Fibroblast of gingiva (primary cell): ENCODE measurements at regions not wholly inside any gene's neighbourhood (a gene's known extent, or its start where the extent isn't known, plus 50 kb on each side); places are given as distances from the start of the nearest gene placed in this dataset.
"Not testable (repeated sequence)": the region's sequence is repeated elsewhere in the genome, so short reads cannot be mapped to it uniquely, and the experiment has no call there.

ENCODE experiments used
- DNase-seq: peaks from one replicate; pipeline ENCODE4 v3.0.0-alpha.2; 2011; ENCODE audit warnings: low read depth

DNA sequence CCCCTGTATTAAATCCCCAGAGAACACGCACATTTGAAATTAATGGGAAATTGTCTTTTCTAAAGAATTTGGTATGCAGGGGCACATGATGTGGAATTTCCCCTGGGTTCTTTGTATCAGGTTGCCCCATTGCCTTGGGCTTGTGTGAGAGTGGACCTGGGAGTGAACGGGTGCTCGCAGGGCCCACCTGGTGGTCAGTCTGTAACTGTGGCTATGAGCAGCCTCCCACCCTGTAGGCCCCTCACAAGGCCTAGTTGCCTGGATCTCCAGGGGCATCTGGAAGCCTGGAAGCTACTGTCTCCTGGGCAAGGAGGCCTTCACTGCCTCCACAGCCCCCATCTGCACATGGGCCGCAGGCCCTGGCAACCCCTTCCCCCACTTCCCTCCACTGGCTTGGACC, 96.7 kb downstream of the SLC25A47 start:
- no peak for DNase-seq

DNA sequence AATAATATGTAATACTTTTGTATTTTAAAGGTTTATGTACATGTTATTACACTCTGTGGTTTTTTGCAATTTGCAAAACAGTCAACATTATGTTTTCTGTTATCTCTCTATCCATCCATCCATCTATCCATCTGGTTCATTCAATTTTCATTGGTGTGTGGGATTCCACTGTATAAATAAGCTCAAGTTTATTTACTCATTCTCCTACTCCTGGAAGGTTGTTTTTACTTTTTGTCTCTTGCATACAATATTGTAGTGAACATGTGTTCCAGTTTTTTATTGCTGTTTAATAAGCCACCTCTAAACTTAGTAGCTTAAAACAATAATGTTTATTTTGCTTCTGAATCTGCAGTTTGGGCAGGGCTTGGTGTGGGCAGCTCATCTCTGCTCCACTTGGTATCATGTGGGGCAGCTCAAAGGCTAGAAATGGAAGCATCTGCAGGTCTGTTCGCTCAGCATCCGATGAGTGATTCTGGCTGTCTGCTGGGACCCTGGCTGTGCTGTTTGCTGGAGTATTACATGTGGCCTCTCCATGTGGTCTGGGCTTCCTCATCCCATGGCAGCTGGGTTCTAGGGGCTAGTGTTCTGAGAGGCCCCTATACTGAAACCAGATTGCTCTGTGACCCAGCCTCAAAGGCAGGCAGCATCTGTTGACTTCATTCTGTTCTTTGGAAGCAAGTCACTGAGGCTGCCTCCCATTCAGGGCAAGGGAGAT, 98.8 kb downstream of the SLC25A47 start:
- no peak for DNase-seq

DNA sequence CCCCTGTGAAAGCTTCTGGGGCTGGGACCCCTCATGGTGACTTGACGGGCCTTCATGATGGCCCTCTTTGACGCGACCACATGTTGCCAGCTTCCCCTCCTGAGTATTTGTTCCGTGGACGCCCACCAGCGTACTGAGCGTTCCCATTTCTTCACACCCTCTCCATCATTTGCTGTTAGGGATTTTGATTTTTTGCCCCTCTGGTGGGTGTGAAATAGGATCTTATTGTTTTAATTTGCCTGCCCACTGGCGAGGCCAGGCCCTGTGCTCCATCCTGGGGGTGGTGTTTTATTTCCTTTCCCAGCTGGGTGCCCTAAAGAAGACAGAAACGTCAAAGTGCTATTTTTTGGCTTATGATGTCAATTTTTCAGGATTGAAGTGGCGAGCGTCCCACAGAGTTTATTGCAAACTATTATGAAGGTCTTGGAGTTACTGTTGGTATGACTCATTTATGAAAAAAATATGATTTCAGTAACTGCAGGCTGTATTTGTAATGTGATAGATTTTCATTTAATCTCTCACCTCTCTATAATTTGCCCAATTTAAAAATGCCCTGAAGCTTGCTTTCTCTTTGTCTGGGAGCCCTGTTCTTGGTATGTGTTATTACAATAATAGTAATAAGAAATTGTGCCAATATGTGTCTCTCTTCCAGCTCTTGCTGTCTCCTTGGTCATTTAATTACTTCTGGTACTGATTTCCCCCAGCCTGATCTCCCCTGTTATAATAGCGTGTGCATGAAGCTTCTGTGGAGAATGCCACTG, 99.6 kb downstream of the SLC25A47 start:
- peak; percentile 62 for DNase-seq

DNA sequence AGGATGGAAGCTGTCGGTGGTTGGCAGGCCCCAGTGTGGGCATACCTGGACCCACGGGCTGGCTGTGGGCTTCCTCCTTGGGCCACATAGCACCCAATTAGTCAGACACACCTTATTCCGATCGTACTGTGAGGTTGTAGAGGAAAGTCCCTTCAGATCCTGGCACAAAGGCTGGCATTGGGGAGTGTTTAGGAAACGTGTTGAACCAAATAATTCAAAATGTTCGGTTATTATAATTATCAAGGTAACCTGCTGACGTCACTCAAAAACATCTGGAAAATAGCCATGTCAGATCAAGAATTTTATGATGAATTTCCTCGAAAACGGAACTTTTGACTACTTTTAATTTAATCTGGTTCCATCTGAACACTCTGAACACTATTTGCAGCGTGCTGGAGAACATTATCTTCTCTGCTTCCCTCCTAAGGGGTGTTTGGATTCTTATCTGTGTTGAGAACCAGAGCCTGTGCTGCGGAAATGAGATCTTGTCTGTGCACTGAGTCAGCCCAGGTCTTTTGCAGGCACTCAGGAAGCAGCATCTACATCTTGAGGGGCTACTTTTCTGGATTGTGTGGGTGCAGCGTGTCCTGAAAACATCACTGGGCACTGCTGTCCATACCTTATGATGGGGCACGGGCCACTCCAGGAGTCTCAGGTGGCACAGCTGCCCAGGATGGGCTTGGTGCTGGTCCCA, 100.3 kb downstream of the SLC25A47 start:
- DNase-seq: no peak

DNA sequence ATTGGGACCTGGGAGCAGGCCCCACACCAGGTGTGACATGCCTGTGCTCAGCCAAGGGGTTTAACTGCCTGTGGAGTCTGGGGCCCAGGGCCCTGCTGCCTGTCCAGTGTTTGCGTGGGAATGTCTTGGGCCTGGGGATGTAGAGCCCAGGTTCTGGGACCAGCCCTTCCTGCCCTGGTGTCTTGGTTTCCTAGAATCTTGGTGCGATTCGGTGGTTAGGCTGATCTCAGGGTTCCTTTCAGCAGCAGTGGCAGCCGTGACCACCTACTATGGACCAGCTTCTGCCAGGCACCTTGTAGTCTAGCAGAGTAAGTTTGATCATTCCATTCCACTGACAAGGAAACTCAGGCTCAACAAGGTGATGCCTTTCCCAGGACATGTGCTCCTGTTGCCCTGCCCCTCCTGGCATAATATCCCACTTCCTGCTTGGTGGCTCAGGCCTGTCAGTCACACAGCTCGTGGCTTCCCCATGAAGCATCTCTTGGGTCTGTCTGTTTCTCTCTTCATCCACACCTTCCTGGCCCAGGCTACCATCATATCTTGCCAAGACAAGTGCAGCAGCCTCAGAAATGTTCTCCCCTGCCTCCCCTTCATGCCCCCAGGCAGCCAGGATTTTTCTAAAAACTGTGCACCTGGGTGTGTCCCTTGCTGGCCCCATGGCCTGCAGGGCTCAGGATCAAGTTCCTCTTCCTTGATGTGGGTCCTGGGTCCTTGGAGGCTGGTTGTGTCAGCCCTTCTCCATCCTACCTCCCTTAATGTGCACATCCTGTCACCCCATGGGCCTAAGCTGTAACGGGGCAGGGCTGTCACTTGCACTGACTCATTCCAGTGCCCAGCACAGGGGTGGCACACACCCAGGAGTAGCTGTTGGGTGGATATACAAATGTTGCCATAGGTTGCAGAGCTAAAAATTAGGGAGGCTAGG, 101.6 kb downstream of the SLC25A47 start:
- no peak for DNase-seq

DNA sequence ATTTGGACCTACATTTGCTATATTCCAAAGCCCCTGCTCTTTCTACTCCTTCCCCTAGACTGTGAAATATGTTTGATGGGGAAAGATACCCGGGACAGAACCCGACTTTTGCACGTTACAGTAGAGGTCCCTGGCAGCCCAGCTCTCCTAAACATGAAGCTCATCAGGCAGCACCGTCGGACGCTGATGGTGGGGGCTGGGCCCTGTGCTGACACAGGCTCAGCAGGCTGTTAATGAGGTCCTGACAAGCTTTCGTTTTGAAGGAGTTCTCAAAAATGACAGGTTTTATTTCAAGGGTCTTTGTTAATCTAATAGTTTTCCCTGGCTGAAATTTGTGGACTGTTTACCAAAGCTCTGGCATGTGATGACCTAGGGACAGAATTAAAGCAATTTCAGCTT, 102.3 kb downstream of the SLC25A47 start:
- DNase-seq: no peak

DNA sequence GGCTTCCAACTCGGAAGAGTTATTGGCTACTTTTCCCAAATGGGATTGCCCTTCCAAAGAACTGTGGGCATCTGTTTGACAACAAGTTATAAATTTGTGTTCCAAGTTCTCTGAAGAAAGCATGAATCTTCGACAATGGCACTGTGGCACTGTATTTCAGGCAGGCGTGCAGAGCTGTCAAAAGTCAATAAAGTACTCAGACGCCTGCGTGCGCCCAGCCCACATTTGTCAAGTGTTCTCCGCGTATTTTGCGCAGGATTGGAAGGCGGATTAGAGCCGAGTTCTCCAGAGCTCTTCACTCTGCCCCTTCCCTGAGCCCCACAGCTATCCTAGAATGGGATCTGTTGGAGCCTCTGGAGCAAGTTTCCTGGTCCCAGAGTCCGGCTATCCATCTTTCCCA, 103.2 kb downstream of the SLC25A47 start:
- no peak for DNase-seq

DNA sequence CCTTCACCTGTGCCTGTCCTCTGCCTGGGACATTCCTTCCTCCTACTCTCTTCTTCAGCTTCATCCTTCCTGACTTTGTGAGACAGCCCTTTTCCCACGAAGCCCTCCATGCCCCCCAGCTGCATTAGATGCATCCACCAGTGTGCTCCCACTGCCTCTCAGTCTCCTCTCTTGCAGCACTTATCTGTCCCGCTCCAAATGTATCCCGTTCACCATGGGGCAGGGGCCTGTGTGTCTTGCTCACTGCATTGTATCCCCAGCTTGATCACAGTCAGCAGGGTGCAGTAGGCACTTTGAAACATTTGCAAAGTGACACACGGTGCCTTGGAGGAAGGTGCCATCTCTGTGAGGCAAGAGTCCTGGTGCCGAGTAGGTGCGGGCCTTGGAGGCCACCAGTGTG, 104.0 kb downstream of the SLC25A47 start:
- no peak for DNase-seq

DNA sequence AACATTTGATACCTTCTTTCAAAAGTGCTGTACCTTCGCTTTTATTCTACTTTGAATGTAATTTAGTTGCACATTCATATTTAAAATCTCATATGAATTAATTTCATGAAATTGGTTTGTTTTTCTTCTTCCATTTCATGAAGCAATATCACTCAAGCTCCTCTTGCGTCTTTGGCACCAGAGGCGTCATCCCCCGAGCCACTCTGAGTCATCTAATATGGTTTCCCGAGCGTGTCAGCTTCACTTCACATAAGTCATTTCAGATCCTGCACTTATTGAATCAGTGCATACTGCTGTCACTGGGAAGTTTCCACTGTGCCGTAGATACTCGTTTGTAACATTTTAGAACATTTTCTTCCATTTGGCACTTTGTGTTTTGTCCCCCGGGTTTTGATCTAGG, 105.6 kb downstream of the SLC25A47 start:
- DNase-seq: peak; percentile 62

DNA sequence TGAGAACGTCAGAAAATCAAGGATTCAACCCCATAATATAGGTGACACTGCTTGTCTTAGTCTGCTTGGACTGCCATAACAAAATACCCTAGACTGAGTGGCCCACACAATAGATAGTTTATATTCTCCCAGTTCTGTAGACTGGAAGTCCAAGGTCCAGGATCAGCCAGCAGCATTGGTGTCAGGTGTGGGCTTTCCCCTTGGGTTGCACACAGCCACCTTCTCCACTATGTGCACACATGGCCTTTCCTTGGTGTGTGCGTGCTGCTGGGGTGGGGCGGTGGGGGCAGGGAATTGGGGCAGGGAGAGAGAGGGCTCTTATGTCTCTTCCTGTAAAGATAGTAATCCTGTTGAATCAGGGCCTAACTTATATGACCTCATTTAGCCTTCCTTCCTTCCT, 106.4 kb downstream of the SLC25A47 start:
- DNase-seq: no peak

DNA sequence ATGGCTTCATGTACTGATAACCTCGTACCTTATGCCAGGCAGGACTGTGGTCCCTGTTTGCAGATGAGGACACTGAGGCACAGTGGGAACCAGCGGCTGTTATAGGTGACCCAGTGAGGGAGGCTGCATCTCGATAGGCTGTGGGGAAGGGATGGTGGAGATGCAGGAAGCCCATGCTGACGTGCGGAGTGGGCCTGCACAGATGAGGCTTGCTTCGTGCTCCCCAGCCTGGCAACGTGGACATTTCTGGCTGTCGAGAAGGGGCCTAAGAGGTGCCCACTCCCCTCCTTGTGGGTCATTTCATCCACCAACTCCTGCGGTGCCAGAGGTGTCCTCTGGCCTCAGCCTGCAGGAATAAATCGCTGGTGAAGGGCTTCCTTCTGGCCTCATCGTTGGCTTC, 107.4 kb downstream of the SLC25A47 start:
- no peak for DNase-seq

DNA sequence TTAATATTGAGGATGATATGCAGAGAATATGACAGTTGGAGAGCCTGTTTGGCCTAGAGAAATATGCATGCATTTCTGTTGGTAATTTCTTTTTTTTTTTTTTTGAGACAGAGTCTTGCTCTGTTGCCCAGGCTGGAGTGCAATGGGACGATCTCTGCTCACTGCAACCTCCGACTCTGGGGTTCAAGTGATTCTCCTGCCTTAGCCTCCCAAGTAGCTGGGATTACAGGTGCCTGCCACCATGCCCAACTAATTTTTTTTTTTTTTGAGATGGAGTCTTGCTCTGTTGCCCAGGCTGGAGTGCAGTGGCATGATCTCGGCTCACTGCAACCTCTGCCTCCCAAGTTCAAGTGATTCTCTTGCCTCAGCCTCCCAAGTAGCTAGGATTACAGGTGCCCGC, 108.3 kb downstream of the SLC25A47 start:
- DNase-seq: not testable (repeated sequence)

DNA sequence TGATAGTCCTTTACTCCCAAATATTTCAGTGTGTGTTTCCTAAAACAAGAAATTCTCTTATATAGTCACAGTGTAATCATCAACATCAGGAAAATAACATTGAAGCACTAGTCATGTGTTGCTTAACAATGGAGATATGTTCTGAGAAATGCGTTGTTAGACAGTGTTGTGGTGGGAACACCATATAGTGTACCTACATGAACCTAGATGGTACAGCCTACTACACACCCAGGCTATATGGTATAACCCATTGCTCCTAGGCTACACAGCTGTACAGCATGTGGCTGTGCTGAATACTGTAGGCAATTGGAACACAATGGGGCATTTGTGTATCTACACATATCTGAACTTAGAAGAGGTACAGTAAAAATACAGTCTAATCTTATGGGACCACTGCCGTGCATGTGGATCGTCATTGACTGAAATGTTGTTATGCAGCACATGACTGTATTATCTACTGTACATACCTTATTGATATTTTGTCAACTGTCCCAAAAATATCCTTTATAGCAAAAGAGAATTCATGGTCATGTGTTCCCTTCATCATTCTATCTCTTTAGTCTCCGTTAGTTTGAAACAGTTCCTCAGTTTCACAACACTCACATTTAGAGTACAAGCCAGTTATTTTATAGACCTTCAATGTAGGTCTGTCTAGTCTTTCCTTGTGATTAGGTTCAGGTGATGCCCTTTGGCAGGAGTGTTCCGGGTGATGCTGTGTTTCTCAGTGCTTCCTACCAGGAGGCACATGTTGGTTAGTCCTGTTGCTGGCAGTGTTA, 109.7 kb downstream of the SLC25A47 start:
- no peak for DNase-seq

DNA sequence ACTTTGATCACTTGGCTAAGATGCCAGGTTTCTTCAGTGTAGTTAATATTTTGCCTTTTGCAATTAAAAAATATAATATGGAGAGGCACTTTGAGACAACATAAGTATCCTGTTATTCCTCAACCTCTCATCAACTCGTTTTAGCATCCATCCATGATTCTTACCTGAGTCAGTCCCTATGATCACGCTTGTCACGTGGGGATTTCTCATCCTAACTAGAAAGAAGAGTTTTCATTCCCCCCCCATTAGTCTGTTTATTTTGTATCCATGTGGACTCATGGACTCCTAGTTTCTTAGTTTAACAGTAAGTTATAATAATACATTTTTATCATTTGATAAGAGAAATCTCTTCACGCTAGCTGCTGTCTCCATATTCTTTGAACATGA, 110.3 kb downstream of the SLC25A47 start:
- DNase-seq: no peak

DNA sequence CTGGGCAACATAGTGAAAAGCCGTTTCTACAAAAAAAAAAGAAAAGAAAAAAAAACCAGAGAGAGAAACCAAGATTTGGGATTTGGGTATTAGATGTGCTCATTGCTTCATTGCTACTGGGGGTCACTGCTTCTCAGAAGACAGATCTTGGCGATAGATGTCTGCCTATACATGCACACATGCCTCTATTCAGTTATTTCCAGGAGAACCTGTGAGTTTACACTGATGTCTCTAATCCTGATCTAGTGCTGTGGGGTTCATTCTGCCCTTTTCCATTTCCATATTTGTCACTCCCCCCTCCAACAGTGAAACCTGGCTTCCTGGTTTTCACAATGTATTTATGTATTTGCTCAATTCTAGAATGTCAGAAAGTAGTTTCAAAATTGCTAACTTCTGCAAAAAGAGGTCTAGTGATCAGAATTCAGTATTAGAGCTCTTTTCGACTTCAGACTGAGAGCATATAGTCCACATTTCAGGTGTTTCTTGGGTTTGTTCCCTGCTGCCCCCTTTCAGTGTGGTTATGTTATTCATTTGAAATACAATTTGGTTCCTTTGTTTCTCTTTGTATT, 111.0 kb downstream of the SLC25A47 start:
- no peak for DNase-seq

DNA sequence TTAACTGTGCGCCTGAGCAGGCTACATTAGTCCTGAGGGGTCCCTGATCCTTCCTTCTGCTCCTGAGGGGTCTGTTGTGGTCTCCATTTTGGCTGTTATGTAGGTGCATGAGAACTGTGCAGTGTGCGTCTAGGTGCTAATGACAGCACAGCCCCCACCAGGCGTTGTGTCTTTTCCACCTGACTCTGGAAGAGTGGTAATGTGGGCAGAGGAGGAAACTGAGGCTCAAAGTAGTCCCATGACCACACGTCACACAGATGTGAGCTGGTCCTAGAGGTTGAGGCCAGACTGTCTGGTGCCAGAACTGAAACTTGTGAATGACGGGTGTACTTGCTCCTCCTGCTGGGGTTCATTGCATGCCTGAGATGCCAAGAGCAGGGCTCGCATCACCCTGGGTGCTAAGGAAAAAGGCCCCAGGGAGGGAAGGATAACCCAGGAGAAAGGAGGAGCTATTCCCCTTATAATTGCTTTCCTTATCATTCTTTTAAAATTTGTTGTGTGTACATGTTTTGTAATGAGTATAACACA, 111.8 kb downstream of the SLC25A47 start:
- DNase-seq: no peak

DNA sequence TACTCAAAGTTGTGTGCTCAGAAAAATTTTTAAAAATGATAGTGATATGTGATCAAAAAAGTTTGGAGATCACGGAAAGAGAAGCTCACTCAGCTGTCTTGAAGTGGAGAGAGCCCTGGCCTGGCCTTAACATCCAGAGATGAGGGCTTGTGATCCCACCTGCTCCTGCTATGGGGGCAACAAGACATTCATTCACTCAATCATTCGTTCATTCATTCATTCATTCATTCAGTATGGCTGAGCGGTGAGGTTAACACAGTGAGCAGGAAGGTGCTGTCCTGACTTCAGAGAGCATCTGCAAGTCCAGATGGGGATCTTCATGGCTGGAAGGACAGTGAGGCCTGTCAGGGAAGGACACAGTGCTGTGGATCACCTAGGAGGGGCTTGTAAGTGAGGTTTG, 112.3 kb downstream of the SLC25A47 start:
- DNase-seq: no peak

DNA sequence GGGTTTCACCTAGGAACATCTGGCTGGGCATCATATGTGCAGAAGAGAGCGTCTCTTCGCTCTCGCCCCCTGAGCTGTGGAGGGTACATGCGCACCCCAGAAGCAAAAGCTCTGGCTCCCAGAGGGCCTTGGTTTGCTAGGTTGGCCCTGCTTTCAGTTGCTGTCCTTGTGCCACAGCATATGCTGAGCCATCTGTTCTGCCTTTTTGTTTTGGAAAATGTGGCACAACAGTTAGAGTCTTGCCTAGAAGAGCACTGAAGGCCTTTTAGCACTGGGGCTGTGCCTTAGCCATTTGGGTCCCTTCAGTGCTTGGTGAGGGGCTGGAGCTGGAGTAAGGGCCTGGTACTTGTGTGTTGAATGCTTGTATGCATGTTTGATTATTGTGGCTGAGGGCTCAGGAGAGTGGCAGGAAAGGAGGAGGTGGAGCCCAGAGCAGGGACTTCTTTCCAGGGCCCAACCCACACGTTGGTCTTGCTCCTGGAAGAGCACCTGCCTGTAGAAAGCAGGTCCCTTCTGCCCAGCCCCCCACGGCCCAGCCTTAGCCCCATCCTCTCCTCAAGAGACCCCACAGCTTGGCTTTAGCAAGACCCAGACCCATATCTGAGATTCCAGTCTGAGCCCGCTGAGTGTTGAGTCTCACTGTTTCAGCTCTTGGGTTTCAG, 113.7 kb downstream of the SLC25A47 start:
- no peak for DNase-seq

DNA sequence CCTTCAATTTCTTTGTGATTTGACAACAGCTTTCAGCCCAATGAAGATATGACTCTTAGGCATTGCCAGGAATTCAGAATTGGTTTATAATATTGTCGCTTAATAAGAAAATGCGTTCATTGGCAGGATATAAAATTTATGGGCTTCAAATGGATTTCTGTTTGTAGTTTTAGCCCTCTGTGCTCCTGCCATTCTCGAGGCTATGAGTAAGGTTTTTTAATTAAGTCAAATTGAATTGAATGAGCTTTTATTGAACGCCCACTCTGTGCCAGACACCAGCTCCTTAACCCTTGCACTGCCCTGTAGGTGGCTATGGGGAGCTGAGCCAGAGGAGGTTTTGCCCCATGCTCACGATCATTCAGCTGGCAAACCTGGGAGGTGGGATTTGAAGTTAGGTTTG, 115.1 kb downstream of the SLC25A47 start:
- DNase-seq: no peak
